ENCODE measurements at regions not wholly inside any gene's neighbourhood (a gene's known extent, or its start where the extent isn't known, plus 50 kb on each side); places are given as distances from the start of the nearest gene placed in this dataset.

DNA sequence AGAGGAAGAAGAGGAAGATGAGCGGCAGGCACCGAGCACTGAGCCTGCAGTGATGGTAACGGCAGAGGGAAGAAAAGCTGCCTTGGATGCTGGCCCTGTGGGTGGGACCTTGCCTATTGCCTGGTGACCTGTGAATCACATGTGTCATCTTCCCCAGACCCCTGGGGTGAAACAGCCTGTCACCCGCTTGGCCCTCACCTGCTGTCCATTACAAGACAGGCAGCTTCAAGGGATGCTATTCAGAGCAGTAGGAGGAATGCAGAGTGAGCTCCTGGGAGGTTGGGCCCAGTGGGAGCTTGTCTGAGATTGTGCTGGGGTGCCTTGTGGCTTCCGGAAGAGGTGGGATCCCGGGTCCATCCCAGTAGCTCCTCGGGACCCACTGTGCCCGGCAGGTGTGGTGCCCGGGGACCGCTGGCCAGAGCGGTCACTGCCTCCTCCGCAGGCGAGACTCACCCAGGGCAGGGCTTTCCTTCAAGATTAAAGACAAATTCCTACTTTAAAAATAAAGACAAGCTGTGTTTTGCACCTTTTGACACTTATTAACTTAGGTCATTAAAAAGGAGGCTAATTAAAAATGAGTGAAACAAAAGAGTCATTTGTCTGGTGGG is 440.2 kb upstream of the MKI67 start:
- TF ChIP-seq EZH2 (IDR thresholded peaks at IDR 0.05; ENCODE audit: borderline replicate concordance, low read length): no peak
- TF ChIP-seq, protein P1, sequence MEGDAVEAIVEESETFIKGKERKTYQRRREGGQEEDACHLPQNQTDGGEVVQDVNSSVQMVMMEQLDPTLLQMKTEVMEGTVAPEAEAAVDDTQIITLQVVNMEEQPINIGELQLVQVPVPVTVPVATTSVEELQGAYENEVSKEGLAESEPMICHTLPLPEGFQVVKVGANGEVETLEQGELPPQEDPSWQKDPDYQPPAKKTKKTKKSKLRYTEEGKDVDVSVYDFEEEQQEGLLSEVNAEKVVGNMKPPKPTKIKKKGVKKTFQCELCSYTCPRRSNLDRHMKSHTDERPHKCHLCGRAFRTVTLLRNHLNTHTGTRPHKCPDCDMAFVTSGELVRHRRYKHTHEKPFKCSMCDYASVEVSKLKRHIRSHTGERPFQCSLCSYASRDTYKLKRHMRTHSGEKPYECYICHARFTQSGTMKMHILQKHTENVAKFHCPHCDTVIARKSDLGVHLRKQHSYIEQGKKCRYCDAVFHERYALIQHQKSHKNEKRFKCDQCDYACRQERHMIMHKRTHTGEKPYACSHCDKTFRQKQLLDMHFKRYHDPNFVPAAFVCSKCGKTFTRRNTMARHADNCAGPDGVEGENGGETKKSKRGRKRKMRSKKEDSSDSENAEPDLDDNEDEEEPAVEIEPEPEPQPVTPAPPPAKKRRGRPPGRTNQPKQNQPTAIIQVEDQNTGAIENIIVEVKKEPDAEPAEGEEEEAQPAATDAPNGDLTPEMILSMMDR (IDR thresholded peaks at IDR 0.05; ENCODE audit: low read length): no peak
